Natural killer cell (primary cell): ENCODE measurements at regions not wholly inside any gene's neighbourhood (a gene's known extent, or its start where the extent isn't known, plus 50 kb on each side); places are given as distances from the start of the nearest gene placed in this dataset.

Source experiments
- ATAC-seq, 3 donors: fragments of 150-1000 bp in 2 of 3; fragments of 200-7000 bp in 1 of 3; cut with Tn5 transposase; 1 replicate in 1 of 3; 2 replicates in 2 of 3; pipeline ENCODE4 v1.10.0; 2021; ENCODE audit warnings: mild to moderate bottlenecking in 2 of 3, moderate library complexity in 2 of 3
- DNase-seq, 2 donors: peaks; one replicate each; pipeline versions ENCODE4 v3.0.0 to v3.0.0-alpha.2; 2013 to 2021; ENCODE audit warnings: mixed read lengths in 1 of 2
- H3K27ac ChIP-seq: one replicate; pipeline ENCODE4 v1.5.1; 2013; ENCODE audit warnings: mild to moderate bottlenecking, low read length
- H3K27me3 ChIP-seq: one replicate; pipeline ENCODE4 v1.6.1; 2013; ENCODE audit warnings: low read length; ENCODE audit not compliant: control insufficient read depth, insufficient read depth
- H3K36me3 ChIP-seq: one replicate; pipeline ENCODE4 v1.6.1; 2013; ENCODE audit warnings: low read length; ENCODE audit not compliant: control insufficient read depth, insufficient read depth
- H3K4me1 ChIP-seq: one replicate; pipeline ENCODE4 v1.6.1; 2013; ENCODE audit warnings: low read length; ENCODE audit not compliant: control insufficient read depth, insufficient read depth
- H3K4me3 ChIP-seq: one replicate; pipeline ENCODE4 v1.5.1; 2013; ENCODE audit warnings: low read length
- H3K9me3 ChIP-seq: one replicate; pipeline ENCODE4 v1.6.1; 2013; ENCODE audit warnings: low read length; ENCODE audit not compliant: control insufficient read depth, insufficient read depth
- H3K27ac Mint-ChIP-seq, 2 donors: one replicate each; pipeline ENCODE4 v1.8.0; 2022; ENCODE audit warnings: mild to moderate bottlenecking in 2 of 2, mixed read lengths in 2 of 2, moderate library complexity in 1 of 2
- H3K27me3 Mint-ChIP-seq, 2 donors: one replicate each; pipeline ENCODE4 v1.8.0; 2022; ENCODE audit warnings: low read depth in 2 of 2, mixed read lengths in 2 of 2
- H3K36me3 Mint-ChIP-seq: one replicate; pipeline ENCODE4 v1.8.0; 2022; ENCODE audit warnings: mixed read lengths
- H3K4me1 Mint-ChIP-seq, 2 donors: one replicate each; pipeline ENCODE4 v1.8.0; 2022; ENCODE audit warnings: mixed read lengths in 2 of 2
- H3K4me3 Mint-ChIP-seq: one replicate; pipeline ENCODE4 v1.8.0; 2022; ENCODE audit warnings: mild to moderate bottlenecking, moderate library complexity, mixed read lengths
- H3K9me3 Mint-ChIP-seq, 2 donors: one replicate each; pipeline ENCODE4 v1.8.0; 2022; ENCODE audit warnings: mixed read lengths in 2 of 2
- CTCF ChIP-seq: fragments of 200-600 bp; IDR thresholded peaks from one replicate; pipeline ENCODE4 v1.8.0; 2022; ENCODE audit warnings: antibody characterized with exemption
- WGBS: methylation state at CpG from one replicate; pipeline ENCODE4 v1.1.7; 2013; ENCODE audit warnings: missing lambda C conversion rate; ENCODE audit not compliant: insufficient coverage; 5-methylcytosine and 5-hydroxymethylcytosine counted together
- intact Hi-C: fragments of 100-400 bp; cut with micrococcal nuclease; formaldehyde crosslinking; loops from one replicate; pipeline ENCODE4 v1.14.2; 2022

- peaks cover 6% of the 10 kb centered on the region for H3K9me3 ChIP-seq
- TF ChIP-seq CTCF = no peak
- no peak for DNase-seq
- no peaks in the 10 kb centered on the region for H3K27me3 ChIP-seq
- no peak overlapping the region for H3K27ac Mint-ChIP-seq
- no peaks in the 10 kb centered on the region for H3K36me3 ChIP-seq
- no peak overlapping the region for H3K4me3 Mint-ChIP-seq
- H3K4me1 ChIP-seq = no peaks in the 10 kb centered on the region
- peaks cover 21 to 38% of the 10 kb centered on the region in 2 donors for H3K9me3 Mint-ChIP-seq
- H3K4me1 Mint-ChIP-seq = no peaks in the 10 kb centered on the region
- peaks cover 13% of the 10 kb centered on the region for H3K36me3 Mint-ChIP-seq
- no CpG with 5 or more reads among the region's 2 CpGs for WGBS
- intact Hi-C loops = no loop called here
- no peaks in the 10 kb centered on the region for H3K27me3 Mint-ChIP-seq
- no peak for ATAC-seq
- no peak overlapping the region for H3K4me3 ChIP-seq
- no peak overlapping the region for H3K27ac ChIP-seq
These were observed 462.3 kb upstream of the ADGRL3 start for GRCh38 chr4:60737858-60738257.

GRCh38 chr4:60743654-60744053 is 456.5 kb upstream of the ADGRL3 start:
- Mint-ChIP-seq H3K27ac (no peak overlapping the region), H3K4me3 (no peak overlapping the region), H3K9me3 (peaks cover 15 to 36% of the 10 kb centered on the region in 2 donors), H3K27me3 (no peaks in the 10 kb centered on the region), H3K36me3 (peaks cover 24% of the 10 kb centered on the region), H3K4me1 (no peaks in the 10 kb centered on the region)
- Histone ChIP-seq H3K36me3 (no peaks in the 10 kb centered on the region), H3K4me3 (no peak overlapping the region), H3K4me1 (no peaks in the 10 kb centered on the region), H3K27me3 (no peaks in the 10 kb centered on the region), H3K27ac (no peak overlapping the region), H3K9me3 (peaks cover 3% of the 10 kb centered on the region)
- DNase-seq = no peak
- TF ChIP-seq CTCF = no peak
- no peak for ATAC-seq
- intact Hi-C loops = no loop called here
- no CpG with 5 or more reads among the region's 1 CpG for WGBS

GRCh38 chr4:60744767-60745166 is 455.4 kb upstream of the ADGRL3 start:
- Mint-ChIP-seq H3K9me3 (peaks cover 13 to 42% of the 10 kb centered on the region in 2 donors), H3K4me1 (no peaks in the 10 kb centered on the region), H3K4me3 (no peak overlapping the region), H3K27ac (no peak overlapping the region), H3K36me3 (peaks cover 21% of the 10 kb centered on the region), H3K27me3 (no peaks in the 10 kb centered on the region)
- no peak for TF ChIP-seq CTCF
- no peak overlapping the region for H3K4me3 ChIP-seq
- 45% methylated on average over 2 of the region's 2 CpGs for WGBS
- intact Hi-C loops = no loop called here
- no peak for ATAC-seq
- no peaks in the 10 kb centered on the region for H3K27me3 ChIP-seq
- no peak overlapping the region for H3K27ac ChIP-seq
- DNase-seq = no peak
- no peaks in the 10 kb centered on the region for H3K36me3 ChIP-seq
- no peaks in the 10 kb centered on the region for H3K9me3 ChIP-seq
- no peaks in the 10 kb centered on the region for H3K4me1 ChIP-seq

- WGBS = 60% methylated on average over 1 of the region's 3 CpGs
- H3K36me3 ChIP-seq = no peaks in the 10 kb centered on the region
- no peak overlapping the region for H3K27ac ChIP-seq
- TF ChIP-seq CTCF = no peak
- Mint-ChIP-seq H3K4me3 (no peak overlapping the region), H3K36me3 (peaks cover 21% of the 10 kb centered on the region), H3K4me1 (no peaks in the 10 kb centered on the region), H3K27me3 (no peaks in the 10 kb centered on the region), H3K27ac (no peak overlapping the region), H3K9me3 (peaks cover 10 to 37% of the 10 kb centered on the region in 2 donors)
- H3K27me3 ChIP-seq = no peaks in the 10 kb centered on the region
- no peak overlapping the region for H3K4me3 ChIP-seq
- intact Hi-C loops = no loop called here
- no peak for ATAC-seq
- no peak for DNase-seq
- no peaks in the 10 kb centered on the region for H3K9me3 ChIP-seq
- no peaks in the 10 kb centered on the region for H3K4me1 ChIP-seq
These were observed 454.1 kb upstream of the ADGRL3 start for GRCh38 chr4:60745800-60746571.
